GM23338 (cell line): ENCODE measurements at regions not wholly inside any gene's neighbourhood (a gene's known extent, or its start where the extent isn't known, plus 50 kb on each side); places are given as distances from the start of the nearest gene placed in this dataset.

Experiments used
- ATAC-seq: fragments of 200-7000 bp; cut with Tn5 transposase; 3 replicates; pipeline ENCODE4 v1.9.1; 2020
- DNase-seq: peaks from one replicate; pipeline ENCODE4 v3.0.0-alpha.2; 2015; ENCODE audit warnings: low spot score
- H2AFZ ChIP-seq: fragments of 200-600 bp; sonication (generic); 2 replicates; pipeline ENCODE4 v1.8.0; 2016; ENCODE audit warnings: antibody characterized with exemption, mild to moderate bottlenecking, moderate library complexity
- H3F3A ChIP-seq: fragments of 200-600 bp; sonication (generic); replicated peaks from 2 replicates; pipeline ENCODE4 v1.8.0; 2017; ENCODE audit warnings: antibody characterized with exemption, mixed run types, low read depth
- H3K27ac ChIP-seq: fragments of 200-600 bp; sonication (generic); 2 replicates; pipeline ENCODE4 v1.6.1; 2016; ENCODE audit warnings: low read depth
- H3K27me3 ChIP-seq: fragments of 200-600 bp; sonication (generic); 2 replicates; pipeline ENCODE4 v1.8.0; 2016; ENCODE audit warnings: mild to moderate bottlenecking, mixed run types, moderate library complexity; ENCODE audit not compliant: insufficient read depth
- H3K36me3 ChIP-seq: fragments of 200-600 bp; sonication (generic); 2 replicates; pipeline ENCODE4 v1.8.0; 2016; ENCODE audit warnings: mild to moderate bottlenecking; ENCODE audit not compliant: insufficient read depth
- H3K4me1 ChIP-seq: fragments of 200-600 bp; sonication (generic); 2 replicates; pipeline ENCODE4 v1.8.0; 2016; ENCODE audit warnings: mild to moderate bottlenecking, moderate library complexity; ENCODE audit not compliant: insufficient read depth
- H3K4me2 ChIP-seq: fragments of 200-600 bp; sonication (generic); 2 replicates; pipeline ENCODE4 v1.7.1; 2017; ENCODE audit warnings: mixed run types
- H3K4me3 ChIP-seq: fragments of 200-600 bp; sonication (generic); 2 replicates; pipeline ENCODE4 v1.6.1; 2016; ENCODE audit warnings: mixed run types
- H3K79me2 ChIP-seq: fragments of 200-600 bp; sonication (generic); replicated peaks from 2 replicates; pipeline ENCODE4 v1.8.0; 2017; ENCODE audit warnings: mild to moderate bottlenecking; ENCODE audit not compliant: insufficient read depth
- H3K9me2 ChIP-seq: fragments of 200-600 bp; sonication (generic); 2 replicates; pipeline ENCODE4 v1.8.0; 2017; ENCODE audit not compliant: insufficient read depth
- H4K20me1 ChIP-seq: fragments of 200-600 bp; sonication (generic); replicated peaks from 2 replicates; pipeline ENCODE4 v1.8.0; 2017; ENCODE audit warnings: mild to moderate bottlenecking; ENCODE audit not compliant: insufficient read depth
- H3K27ac Mint-ChIP-seq: 2 replicates; pipeline ENCODE4 v1.8.0; 2020; ENCODE audit warnings: inconsistent platforms, mild to moderate bottlenecking, moderate library complexity, mixed read lengths
- H3K27me3 Mint-ChIP-seq: 3 replicates; pipeline ENCODE4 v1.8.0; 2022; ENCODE audit warnings: low read depth, mild to moderate bottlenecking, moderate library complexity, mixed read lengths, inconsistent platforms; ENCODE audit not compliant: insufficient read depth, poor library complexity
- H3K36me3 Mint-ChIP-seq: 3 replicates; pipeline ENCODE4 v1.8.0; 2021; ENCODE audit warnings: low read depth, mild to moderate bottlenecking, inconsistent platforms, moderate library complexity, mixed read lengths
- H3K4me1 Mint-ChIP-seq: 3 replicates; pipeline ENCODE4 v1.8.0; 2020; ENCODE audit warnings: mild to moderate bottlenecking, inconsistent platforms, mixed read lengths
- H3K4me3 Mint-ChIP-seq: 3 replicates; pipeline ENCODE4 v1.8.0; 2021; ENCODE audit warnings: moderate library complexity, mild to moderate bottlenecking, inconsistent platforms, mixed read lengths
- H3K9me3 Mint-ChIP-seq: 3 replicates; pipeline ENCODE4 v1.8.0; 2020; ENCODE audit warnings: moderate library complexity, mild to moderate bottlenecking, inconsistent platforms, mixed read lengths
- CTCF ChIP-seq, 2 experiments: fragments of 200-600 bp in 1 of 2; sonication (generic) in 1 of 2; conservative IDR thresholded peaks; 2 replicates each; pipeline versions ENCODE4 v1.5.1 to v1.6.1; 2016 to 2017; ENCODE audit warnings: antibody characterized with exemption in 2 of 2, low read depth in 2 of 2, mild to moderate bottlenecking in 2 of 2, moderate library complexity in 1 of 2
- ETS1 ChIP-seq: IDR thresholded peaks from 2 replicates; pipeline ENCODE4 v1.6.1; 2016; ENCODE audit warnings: antibody characterized with exemption
- EZH2phosphoT487 ChIP-seq: fragments of 200-600 bp; sonication (generic); IDR thresholded peaks from one replicate; pipeline ENCODE4 v1.8.1; 2018; ENCODE audit warnings: antibody characterized with exemption; ENCODE audit not compliant: unreplicated experiment
- JUNB ChIP-seq: IDR thresholded peaks from one replicate; pipeline ENCODE4 v1.6.1; 2016; ENCODE audit warnings: antibody characterized with exemption; ENCODE audit not compliant: unreplicated experiment
- POLR2AphosphoS5 ChIP-seq: IDR thresholded peaks from 2 replicates; pipeline ENCODE4 v1.6.1; 2016; ENCODE audit warnings: antibody characterized with exemption, low read depth
- ZNF462 ChIP-seq: fragments of 250-450 bp; sonication (Bioruptor Pico); IDR thresholded peaks from 2 replicates; pipeline ENCODE4 v1.5.0; 2020; ENCODE audit warnings: mild to moderate bottlenecking, moderate library complexity

- H3K9me2 ChIP-seq: no peaks in the 10 kb centered on the region
- peaks cover 19% of the 10 kb centered on the region; the same call in 1 of the 2 replicates for H3K4me1 ChIP-seq
- Mint-ChIP-seq H3K27me3 (no peaks in the 10 kb centered on the region), H3K4me3 (no peak overlapping the region), H3K36me3 (no peaks in the 10 kb centered on the region), H3K27ac (no peak overlapping the region), H3K9me3 (no peaks in the 10 kb centered on the region), H3K4me1 (peaks cover 10% of the 10 kb centered on the region; the same call in 2 of the 3 replicates)
- H3K4me3 ChIP-seq: no peak overlapping the region
- no peaks in the 10 kb centered on the region for H4K20me1 ChIP-seq
- no peaks in the 10 kb centered on the region for H3K27me3 ChIP-seq
- H3K27ac ChIP-seq: no peak overlapping the region
- DNase-seq (no peak), ATAC-seq (no peak)
- H3K4me2 ChIP-seq: no peak overlapping the region
- H3K36me3 ChIP-seq: no peaks in the 10 kb centered on the region
- H2AFZ ChIP-seq: no peak overlapping the region
- H3K79me2 ChIP-seq: no peaks in the 10 kb centered on the region
- no peaks in the 10 kb centered on the region for H3F3A ChIP-seq
- TF ChIP-seq ETS1: no peak
- no peak for TF ChIP-seq JUNB
- TF ChIP-seq POLR2AphosphoS5: no peak
- TF ChIP-seq CTCF (conservative IDR thresholded peaks at IDR 0.05; ENCODE audit: low read depth in 2 of 2): no peak
- no peak for TF ChIP-seq ZNF462 (CRISPR knock-in tag)
- TF ChIP-seq EZH2phosphoT487: no peak
Measured at GRCh38 chr4:125705681-125706080, 390.9 kb downstream of the FAT4 start.
